ENCODE measurements at regions not wholly inside any gene's neighbourhood (a gene's known extent, or its start where the extent isn't known, plus 50 kb on each side); places are given as distances from the start of the nearest gene placed in this dataset.

GRCh38 chr12:114275086-114275485 is 130.9 kb downstream of the TBX5 start:
- TF ChIP-seq CTCF (conservative IDR thresholded peaks at IDR 0.05) (no peak), ZFX (IDR thresholded peaks at IDR 0.05) (no peak)
